Natural killer cell (primary cell): ENCODE measurements at regions not wholly inside any gene's neighbourhood (a gene's known extent, or its start where the extent isn't known, plus 50 kb on each side); places are given as distances from the start of the nearest gene placed in this dataset.

ENCODE experiments used
- ATAC-seq, 3 donors: fragments of 150-1000 bp in 2 of 3; fragments of 200-7000 bp in 1 of 3; cut with Tn5 transposase; 1 replicate in 1 of 3; 2 replicates in 2 of 3; pipeline ENCODE4 v1.10.0; 2021; ENCODE audit warnings: mild to moderate bottlenecking in 2 of 3, moderate library complexity in 2 of 3
- DNase-seq, 2 donors: peaks; one replicate each; pipeline versions ENCODE4 v3.0.0 to v3.0.0-alpha.2; 2013 to 2021; ENCODE audit warnings: mixed read lengths in 1 of 2
- H3K27ac ChIP-seq: one replicate; pipeline ENCODE4 v1.5.1; 2013; ENCODE audit warnings: mild to moderate bottlenecking, low read length
- H3K27me3 ChIP-seq: one replicate; pipeline ENCODE4 v1.6.1; 2013; ENCODE audit warnings: low read length; ENCODE audit not compliant: control insufficient read depth, insufficient read depth
- H3K36me3 ChIP-seq: one replicate; pipeline ENCODE4 v1.6.1; 2013; ENCODE audit warnings: low read length; ENCODE audit not compliant: control insufficient read depth, insufficient read depth
- H3K4me1 ChIP-seq: one replicate; pipeline ENCODE4 v1.6.1; 2013; ENCODE audit warnings: low read length; ENCODE audit not compliant: control insufficient read depth, insufficient read depth
- H3K4me3 ChIP-seq: one replicate; pipeline ENCODE4 v1.5.1; 2013; ENCODE audit warnings: low read length
- H3K9me3 ChIP-seq: one replicate; pipeline ENCODE4 v1.6.1; 2013; ENCODE audit warnings: low read length; ENCODE audit not compliant: control insufficient read depth, insufficient read depth
- H3K27ac Mint-ChIP-seq, 2 donors: one replicate each; pipeline ENCODE4 v1.8.0; 2022; ENCODE audit warnings: mild to moderate bottlenecking in 2 of 2, mixed read lengths in 2 of 2, moderate library complexity in 1 of 2
- H3K27me3 Mint-ChIP-seq, 2 donors: one replicate each; pipeline ENCODE4 v1.8.0; 2022; ENCODE audit warnings: low read depth in 2 of 2, mixed read lengths in 2 of 2
- H3K36me3 Mint-ChIP-seq: one replicate; pipeline ENCODE4 v1.8.0; 2022; ENCODE audit warnings: mixed read lengths
- H3K4me1 Mint-ChIP-seq, 2 donors: one replicate each; pipeline ENCODE4 v1.8.0; 2022; ENCODE audit warnings: mixed read lengths in 2 of 2
- H3K4me3 Mint-ChIP-seq: one replicate; pipeline ENCODE4 v1.8.0; 2022; ENCODE audit warnings: mild to moderate bottlenecking, moderate library complexity, mixed read lengths
- H3K9me3 Mint-ChIP-seq, 2 donors: one replicate each; pipeline ENCODE4 v1.8.0; 2022; ENCODE audit warnings: mixed read lengths in 2 of 2
- CTCF ChIP-seq: fragments of 200-600 bp; IDR thresholded peaks from one replicate; pipeline ENCODE4 v1.8.0; 2022; ENCODE audit warnings: antibody characterized with exemption
- WGBS: methylation state at CpG from one replicate; pipeline ENCODE4 v1.1.7; 2013; ENCODE audit warnings: missing lambda C conversion rate; ENCODE audit not compliant: insufficient coverage; 5-methylcytosine and 5-hydroxymethylcytosine counted together
- intact Hi-C: fragments of 100-400 bp; cut with micrococcal nuclease; formaldehyde crosslinking; loops from one replicate; pipeline ENCODE4 v1.14.2; 2022

GRCh38 chr7:25758559-25758958, 393.4 kb upstream of the NFE2L3 start:
- Mint-ChIP-seq H3K27me3 (peaks cover 3 to 5% of the 10 kb centered on the region in 2 donors), H3K36me3 (no peaks in the 10 kb centered on the region), H3K4me3 (no peak overlapping the region), H3K4me1 (no peaks in the 10 kb centered on the region), H3K9me3 (no peaks in the 10 kb centered on the region), H3K27ac (no peak overlapping the region)
- Histone ChIP-seq H3K36me3 (no peaks in the 10 kb centered on the region), H3K27ac (no peak overlapping the region), H3K4me1 (no peaks in the 10 kb centered on the region), H3K27me3 (no peaks in the 10 kb centered on the region), H3K9me3 (no peaks in the 10 kb centered on the region), H3K4me3 (no peak overlapping the region)
- WGBS: 86% methylated on average over 2 of the region's 4 CpGs
- DNase-seq: no peak
- no peak for TF ChIP-seq CTCF
- no peak for ATAC-seq
- intact Hi-C loops: no loop called here

GRCh38 chr7:25759286-25759685, 392.7 kb upstream of the NFE2L3 start:
- no peaks in the 10 kb centered on the region for H3K27me3 ChIP-seq
- ATAC-seq (no peak), DNase-seq (no peak)
- H3K36me3 ChIP-seq: no peaks in the 10 kb centered on the region
- no peak for TF ChIP-seq CTCF
- no peak overlapping the region for H3K27ac Mint-ChIP-seq
- no peaks in the 10 kb centered on the region for H3K4me1 Mint-ChIP-seq
- no peak overlapping the region for H3K27ac ChIP-seq
- peaks cover 7 to 8% of the 10 kb centered on the region in 2 donors for H3K27me3 Mint-ChIP-seq
- H3K9me3 ChIP-seq: no peaks in the 10 kb centered on the region
- intact Hi-C loops: no loop called here
- H3K9me3 Mint-ChIP-seq: no peaks in the 10 kb centered on the region
- no peak overlapping the region for H3K4me3 ChIP-seq
- no peaks in the 10 kb centered on the region for H3K4me1 ChIP-seq
- H3K36me3 Mint-ChIP-seq: no peaks in the 10 kb centered on the region
- H3K4me3 Mint-ChIP-seq: no peak overlapping the region

GRCh38 chr7:25759748-25760147, 392.2 kb upstream of the NFE2L3 start:
- H3K27ac ChIP-seq: no peak overlapping the region
- no peaks in the 10 kb centered on the region for H3K27me3 ChIP-seq
- H3K4me1 ChIP-seq: no peaks in the 10 kb centered on the region
- Mint-ChIP-seq H3K4me3 (no peak overlapping the region), H3K27ac (no peak overlapping the region), H3K36me3 (no peaks in the 10 kb centered on the region), H3K9me3 (no peaks in the 10 kb centered on the region), H3K4me1 (no peaks in the 10 kb centered on the region), H3K27me3 (peaks cover 7 to 8% of the 10 kb centered on the region in 2 donors)
- H3K9me3 ChIP-seq: no peaks in the 10 kb centered on the region
- WGBS: 100% methylated on average over 3 of the region's 3 CpGs
- no peak for TF ChIP-seq CTCF
- no peaks in the 10 kb centered on the region for H3K36me3 ChIP-seq
- DNase-seq: no peak
- H3K4me3 ChIP-seq: no peak overlapping the region
- intact Hi-C loops: no loop called here
- ATAC-seq: no peak

- Histone ChIP-seq H3K36me3 (no peaks in the 10 kb centered on the region), H3K9me3 (no peaks in the 10 kb centered on the region), H3K27me3 (no peaks in the 10 kb centered on the region), H3K4me1 (no peaks in the 10 kb centered on the region), H3K4me3 (no peak overlapping the region), H3K27ac (no peak overlapping the region)
- no peaks in the 10 kb centered on the region for H3K4me1 Mint-ChIP-seq
- WGBS: 78% methylated on average over 12 of the region's 12 CpGs
- DNase-seq (no peak), ATAC-seq (no peak)
- intact Hi-C loops: no loop called here
- no peak for TF ChIP-seq CTCF
- H3K4me3 Mint-ChIP-seq: no peak overlapping the region
- no peaks in the 10 kb centered on the region for H3K9me3 Mint-ChIP-seq
- no peaks in the 10 kb centered on the region for H3K36me3 Mint-ChIP-seq
- H3K27ac Mint-ChIP-seq: no peak overlapping the region
- peaks cover 7 to 11% of the 10 kb centered on the region in 2 donors for H3K27me3 Mint-ChIP-seq
Observed at GRCh38 chr7:25762511-25763462, 389.2 kb upstream of the NFE2L3 start.
